ENCODE measurements at regions not wholly inside any gene's neighbourhood (a gene's known extent, or its start where the extent isn't known, plus 50 kb on each side); places are given as distances from the start of the nearest gene placed in this dataset.

- ChIA-PET CTCF (no interaction called here), POLR2A (no interaction called here)
- no peak for DNase-seq (ENCODE audit: extremely low spot score)
- no peak for TF ChIP-seq FOXM1 (IDR thresholded peaks at IDR 0.05; ENCODE audit: borderline replicate concordance)
- TF ChIP-seq FOXK2 (IDR thresholded peaks at IDR 0.05), result no peak
- TF ChIP-seq LEF1 (IDR thresholded peaks at IDR 0.05; ENCODE audit: borderline replicate concordance), result no peak
- no peak for TF ChIP-seq TARDBP (IDR thresholded peaks at IDR 0.05)
- TF ChIP-seq ARNT (IDR thresholded peaks at IDR 0.05), result no peak
- TF ChIP-seq BHLHE40 (IDR thresholded peaks at IDR 0.05; ENCODE audit: borderline replicate concordance), result no peak
- TF ChIP-seq, protein P1, sequence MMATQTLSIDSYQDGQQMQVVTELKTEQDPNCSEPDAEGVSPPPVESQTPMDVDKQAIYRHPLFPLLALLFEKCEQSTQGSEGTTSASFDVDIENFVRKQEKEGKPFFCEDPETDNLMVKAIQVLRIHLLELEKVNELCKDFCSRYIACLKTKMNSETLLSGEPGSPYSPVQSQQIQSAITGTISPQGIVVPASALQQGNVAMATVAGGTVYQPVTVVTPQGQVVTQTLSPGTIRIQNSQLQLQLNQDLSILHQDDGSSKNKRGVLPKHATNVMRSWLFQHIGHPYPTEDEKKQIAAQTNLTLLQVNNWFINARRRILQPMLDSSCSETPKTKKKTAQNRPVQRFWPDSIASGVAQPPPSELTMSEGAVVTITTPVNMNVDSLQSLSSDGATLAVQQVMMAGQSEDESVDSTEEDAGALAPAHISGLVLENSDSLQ (IDR thresholded peaks at IDR 0.05), result no peak
- TF ChIP-seq ZNF384 (IDR thresholded peaks at IDR 0.05), result no peak
- TF ChIP-seq NFRKB (IDR thresholded peaks at IDR 0.05), result no peak
- TF ChIP-seq HDGF (IDR thresholded peaks at IDR 0.05; ENCODE audit: borderline replicate concordance), result no peak
- TF ChIP-seq SP1 (IDR thresholded peaks at IDR 0.05), result no peak
- TF ChIP-seq CTBP1 (IDR thresholded peaks at IDR 0.05; ENCODE audit: borderline replicate concordance), result no peak
- no peak for TF ChIP-seq FOXA1 (IDR thresholded peaks at IDR 0.05)
- no peak for TF ChIP-seq SUZ12 (IDR thresholded peaks at IDR 0.05)
- no peak for TF ChIP-seq ELF4 (IDR thresholded peaks at IDR 0.05)
- no peak for TF ChIP-seq L3MBTL2 (conservative IDR thresholded peaks at IDR 0.05)
These were observed 1149.0 kb downstream of the EFNA5 start for GRCh38 chr5:106521701-106522100.

- ChIA-PET POLR2A (no interaction called here), CTCF (no interaction called here)
- TF ChIP-seq SUZ12 (IDR thresholded peaks at IDR 0.05) (no peak), ARNT (IDR thresholded peaks at IDR 0.05) (no peak), SP1 (IDR thresholded peaks at IDR 0.05) (no peak), NFRKB (IDR thresholded peaks at IDR 0.05) (no peak), FOXM1 (IDR thresholded peaks at IDR 0.05; ENCODE audit: borderline replicate concordance) (no peak), LEF1 (IDR thresholded peaks at IDR 0.05; ENCODE audit: borderline replicate concordance) (no peak), ELF4 (IDR thresholded peaks at IDR 0.05) (no peak), FOXK2 (IDR thresholded peaks at IDR 0.05) (no peak), FOXA1 (IDR thresholded peaks at IDR 0.05) (no peak), BHLHE40 (IDR thresholded peaks at IDR 0.05; ENCODE audit: borderline replicate concordance) (no peak), ZNF384 (IDR thresholded peaks at IDR 0.05) (no peak), CTBP1 (IDR thresholded peaks at IDR 0.05; ENCODE audit: borderline replicate concordance) (no peak), L3MBTL2 (conservative IDR thresholded peaks at IDR 0.05) (no peak), TARDBP (IDR thresholded peaks at IDR 0.05) (no peak), HDGF (IDR thresholded peaks at IDR 0.05; ENCODE audit: borderline replicate concordance) (no peak)
- TF ChIP-seq, protein P1 (IDR thresholded peaks at IDR 0.05), result no peak
- DNase-seq (ENCODE audit: extremely low spot score), result no peak
These were observed 1160.4 kb downstream of the EFNA5 start for GRCh38 chr5:106510321-106510720.

DNA sequence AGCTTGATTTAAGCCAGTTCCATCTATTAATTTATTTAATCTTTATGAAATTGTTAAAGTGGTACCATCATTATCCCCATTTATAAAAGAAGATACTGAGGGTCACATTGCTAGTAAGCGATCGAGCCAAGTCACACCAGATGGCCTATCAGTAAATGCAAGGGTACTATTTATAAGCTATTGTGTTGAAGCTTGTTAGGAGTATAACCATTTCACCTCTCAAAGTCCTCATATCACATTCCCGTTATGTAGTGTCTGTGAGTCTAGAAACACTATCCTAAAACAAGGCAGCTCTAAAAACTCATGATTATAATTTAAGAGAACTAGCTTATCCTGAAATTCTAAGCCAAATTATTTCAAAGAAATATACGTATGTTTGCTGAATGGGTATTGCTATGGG, 1161.8 kb downstream of the EFNA5 start:
- no peak for TF ChIP-seq SP1 (IDR thresholded peaks at IDR 0.05)
- TF ChIP-seq TARDBP (IDR thresholded peaks at IDR 0.05), result no peak
- no peak for TF ChIP-seq NFRKB (IDR thresholded peaks at IDR 0.05)
- TF ChIP-seq FOXA1 (IDR thresholded peaks at IDR 0.05), result no peak
- TF ChIP-seq HDGF (IDR thresholded peaks at IDR 0.05; ENCODE audit: borderline replicate concordance), result no peak
- TF ChIP-seq, protein P1 (IDR thresholded peaks at IDR 0.05), result no peak
- TF ChIP-seq ZNF384 (IDR thresholded peaks at IDR 0.05), result no peak
- TF ChIP-seq SUZ12 (IDR thresholded peaks at IDR 0.05), result no peak
- TF ChIP-seq ARNT (IDR thresholded peaks at IDR 0.05), result no peak
- no peak for TF ChIP-seq FOXM1 (IDR thresholded peaks at IDR 0.05; ENCODE audit: borderline replicate concordance)
- no peak for DNase-seq (ENCODE audit: extremely low spot score)
- POLR2A ChIA-PET, result no interaction called here
- CTCF ChIA-PET, result no interaction called here

- ChIA-PET POLR2A (no interaction called here), CTCF (no interaction called here)
- no peak for DNase-seq (ENCODE audit: extremely low spot score)
- TF ChIP-seq ARNT (IDR thresholded peaks at IDR 0.05) (no peak), NFRKB (IDR thresholded peaks at IDR 0.05) (no peak), L3MBTL2 (conservative IDR thresholded peaks at IDR 0.05) (no peak), ELF4 (IDR thresholded peaks at IDR 0.05) (no peak), ZNF384 (IDR thresholded peaks at IDR 0.05) (no peak), CTBP1 (IDR thresholded peaks at IDR 0.05; ENCODE audit: borderline replicate concordance) (no peak), HDGF (IDR thresholded peaks at IDR 0.05; ENCODE audit: borderline replicate concordance) (no peak), FOXM1 (IDR thresholded peaks at IDR 0.05; ENCODE audit: borderline replicate concordance) (no peak), TARDBP (IDR thresholded peaks at IDR 0.05) (no peak), SP1 (IDR thresholded peaks at IDR 0.05) (no peak), LEF1 (IDR thresholded peaks at IDR 0.05; ENCODE audit: borderline replicate concordance) (no peak), FOXA1 (IDR thresholded peaks at IDR 0.05) (no peak), BHLHE40 (IDR thresholded peaks at IDR 0.05; ENCODE audit: borderline replicate concordance) (no peak)
- TF ChIP-seq, protein P1 (IDR thresholded peaks at IDR 0.05), result no peak
These were observed 1176.8 kb downstream of the EFNA5 start for GRCh38 chr5:106493910-106494309.

- TF ChIP-seq CTBP1 (IDR thresholded peaks at IDR 0.05; ENCODE audit: borderline replicate concordance), result no peak
- no peak for TF ChIP-seq HDGF (IDR thresholded peaks at IDR 0.05; ENCODE audit: borderline replicate concordance)
- TF ChIP-seq, protein P1 (IDR thresholded peaks at IDR 0.05), result no peak
- TF ChIP-seq FOXA1 (IDR thresholded peaks at IDR 0.05), result no peak
- no peak for TF ChIP-seq FOXM1 (IDR thresholded peaks at IDR 0.05; ENCODE audit: borderline replicate concordance)
- no peak for TF ChIP-seq BHLHE40 (IDR thresholded peaks at IDR 0.05; ENCODE audit: borderline replicate concordance)
- no peak for TF ChIP-seq FOXK2 (IDR thresholded peaks at IDR 0.05)
- TF ChIP-seq ARNT (IDR thresholded peaks at IDR 0.05), result no peak
- no peak for TF ChIP-seq LEF1 (IDR thresholded peaks at IDR 0.05; ENCODE audit: borderline replicate concordance)
- TF ChIP-seq L3MBTL2 (conservative IDR thresholded peaks at IDR 0.05), result no peak
- no peak for TF ChIP-seq ELF4 (IDR thresholded peaks at IDR 0.05)
- TF ChIP-seq SP1 (IDR thresholded peaks at IDR 0.05), result no peak
- no peak for TF ChIP-seq ZNF384 (IDR thresholded peaks at IDR 0.05)
- TF ChIP-seq SUZ12 (IDR thresholded peaks at IDR 0.05), result no peak
- TF ChIP-seq TARDBP (IDR thresholded peaks at IDR 0.05), result no peak
- TF ChIP-seq NFRKB (IDR thresholded peaks at IDR 0.05), result no peak
- POLR2A ChIA-PET, result no interaction called here
- CTCF ChIA-PET, result no interaction called here
- DNase-seq (ENCODE audit: extremely low spot score), result no peak
These were observed 1181.7 kb downstream of the EFNA5 start for GRCh38 chr5:106489004-106489403.

Data from HEK293T (cell line).